B cell (primary cell): ENCODE measurements at regions not wholly inside any gene's neighbourhood (a gene's known extent, or its start where the extent isn't known, plus 50 kb on each side); places are given as distances from the start of the nearest gene placed in this dataset.

Source experiments
- EZH2 ChIP-seq: IDR thresholded peaks from 2 replicates; pipeline ENCODE4 v1.6.1; 2012; ENCODE audit warnings: borderline replicate concordance, low read depth, mild to moderate bottlenecking, moderate library complexity, low read length; ENCODE audit not compliant: insufficient read depth, poor library complexity, severe bottlenecking
- TF ChIP-seq, protein P1 (sequence below): fragments of 200-600 bp; IDR thresholded peaks from one replicate; pipeline ENCODE4 v1.8.0; 2022; ENCODE audit warnings: antibody characterized with exemption, mild to moderate bottlenecking

DNA sequence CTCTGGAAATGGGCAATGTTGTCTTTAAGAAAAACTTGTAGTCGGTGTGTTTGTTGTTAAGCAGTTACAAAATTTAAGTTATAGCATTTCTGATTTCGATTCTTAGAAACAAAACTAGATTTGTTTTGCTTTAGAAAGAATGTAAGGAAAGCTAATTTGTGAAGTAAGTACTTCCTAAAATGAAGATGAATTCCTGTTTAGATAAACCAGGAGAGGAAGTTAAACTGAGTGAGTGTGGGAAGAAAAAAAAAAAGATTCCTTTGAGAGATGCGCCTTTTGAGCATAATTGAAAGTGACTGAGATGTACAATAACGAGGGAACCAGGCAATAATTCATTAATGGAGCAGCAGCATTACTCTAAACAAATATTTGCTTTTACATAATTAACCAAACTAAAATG lies 52.4 kb upstream of the ALOX12 start:
- TF ChIP-seq, protein P1, sequence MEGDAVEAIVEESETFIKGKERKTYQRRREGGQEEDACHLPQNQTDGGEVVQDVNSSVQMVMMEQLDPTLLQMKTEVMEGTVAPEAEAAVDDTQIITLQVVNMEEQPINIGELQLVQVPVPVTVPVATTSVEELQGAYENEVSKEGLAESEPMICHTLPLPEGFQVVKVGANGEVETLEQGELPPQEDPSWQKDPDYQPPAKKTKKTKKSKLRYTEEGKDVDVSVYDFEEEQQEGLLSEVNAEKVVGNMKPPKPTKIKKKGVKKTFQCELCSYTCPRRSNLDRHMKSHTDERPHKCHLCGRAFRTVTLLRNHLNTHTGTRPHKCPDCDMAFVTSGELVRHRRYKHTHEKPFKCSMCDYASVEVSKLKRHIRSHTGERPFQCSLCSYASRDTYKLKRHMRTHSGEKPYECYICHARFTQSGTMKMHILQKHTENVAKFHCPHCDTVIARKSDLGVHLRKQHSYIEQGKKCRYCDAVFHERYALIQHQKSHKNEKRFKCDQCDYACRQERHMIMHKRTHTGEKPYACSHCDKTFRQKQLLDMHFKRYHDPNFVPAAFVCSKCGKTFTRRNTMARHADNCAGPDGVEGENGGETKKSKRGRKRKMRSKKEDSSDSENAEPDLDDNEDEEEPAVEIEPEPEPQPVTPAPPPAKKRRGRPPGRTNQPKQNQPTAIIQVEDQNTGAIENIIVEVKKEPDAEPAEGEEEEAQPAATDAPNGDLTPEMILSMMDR, result no peak
- no peak for TF ChIP-seq EZH2
